ENCODE measurements at regions not wholly inside any gene's neighbourhood (a gene's known extent, or its start where the extent isn't known, plus 50 kb on each side); places are given as distances from the start of the nearest gene placed in this dataset.

DNA sequence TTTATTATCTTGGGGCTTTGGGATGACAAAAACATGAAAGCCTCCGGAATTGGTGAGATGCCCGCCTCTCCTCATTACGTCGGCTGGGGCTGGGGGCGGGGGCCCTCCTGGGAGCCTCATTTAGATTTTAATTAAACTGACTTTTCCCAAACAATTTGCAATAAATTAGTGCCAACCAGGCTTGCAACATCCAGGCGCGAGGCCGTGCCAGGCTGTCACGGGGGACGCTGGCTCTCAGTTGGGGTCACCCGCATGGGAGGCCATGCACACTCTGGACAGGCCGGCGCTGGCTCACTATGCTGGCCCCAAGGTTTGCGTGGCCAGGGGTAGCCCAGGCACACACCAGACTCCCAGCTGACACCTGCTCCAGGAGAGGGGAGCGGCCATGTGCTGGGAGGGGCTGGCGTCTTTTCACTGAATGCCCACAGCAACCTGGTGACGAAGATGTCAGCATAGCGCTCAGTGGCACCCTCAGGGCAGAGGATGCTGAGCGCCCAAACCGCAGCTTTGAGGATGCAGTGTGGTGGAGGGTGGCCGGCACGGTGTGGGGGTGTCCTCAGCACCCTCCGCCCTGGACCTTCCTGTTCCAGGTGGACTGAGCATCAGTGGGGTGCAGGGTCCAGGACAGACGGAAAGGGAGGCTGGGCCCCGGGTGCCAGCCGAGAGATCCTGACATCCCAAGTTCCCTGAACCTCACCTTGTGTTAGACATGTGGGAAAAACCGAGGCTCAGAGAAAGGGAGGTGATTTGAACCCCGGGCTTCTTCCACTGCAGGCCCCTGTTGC, 190.8 kb upstream of the C14orf180 start:
- TF ChIP-seq, protein P1, sequence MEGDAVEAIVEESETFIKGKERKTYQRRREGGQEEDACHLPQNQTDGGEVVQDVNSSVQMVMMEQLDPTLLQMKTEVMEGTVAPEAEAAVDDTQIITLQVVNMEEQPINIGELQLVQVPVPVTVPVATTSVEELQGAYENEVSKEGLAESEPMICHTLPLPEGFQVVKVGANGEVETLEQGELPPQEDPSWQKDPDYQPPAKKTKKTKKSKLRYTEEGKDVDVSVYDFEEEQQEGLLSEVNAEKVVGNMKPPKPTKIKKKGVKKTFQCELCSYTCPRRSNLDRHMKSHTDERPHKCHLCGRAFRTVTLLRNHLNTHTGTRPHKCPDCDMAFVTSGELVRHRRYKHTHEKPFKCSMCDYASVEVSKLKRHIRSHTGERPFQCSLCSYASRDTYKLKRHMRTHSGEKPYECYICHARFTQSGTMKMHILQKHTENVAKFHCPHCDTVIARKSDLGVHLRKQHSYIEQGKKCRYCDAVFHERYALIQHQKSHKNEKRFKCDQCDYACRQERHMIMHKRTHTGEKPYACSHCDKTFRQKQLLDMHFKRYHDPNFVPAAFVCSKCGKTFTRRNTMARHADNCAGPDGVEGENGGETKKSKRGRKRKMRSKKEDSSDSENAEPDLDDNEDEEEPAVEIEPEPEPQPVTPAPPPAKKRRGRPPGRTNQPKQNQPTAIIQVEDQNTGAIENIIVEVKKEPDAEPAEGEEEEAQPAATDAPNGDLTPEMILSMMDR (IDR thresholded peaks at IDR 0.05) = no peak

GRCh38 chr14:104389326-104390220, 190.0 kb upstream of the C14orf180 start:
- TF ChIP-seq, protein P1 (IDR thresholded peaks at IDR 0.05) = no peak

GRCh38 chr14:104390221-104390931, 189.2 kb upstream of the C14orf180 start:
- TF ChIP-seq, protein P1 (IDR thresholded peaks at IDR 0.05) = no peak

- TF ChIP-seq, protein P1 (IDR thresholded peaks at IDR 0.05) = no peak
Observed at GRCh38 chr14:104390941-104391901, 188.3 kb upstream of the C14orf180 start.

- TF ChIP-seq, protein P1 (IDR thresholded peaks at IDR 0.05) = no peak
Observed at GRCh38 chr14:104392001-104392395, 187.6 kb upstream of the C14orf180 start.

- TF ChIP-seq, protein P1 (IDR thresholded peaks at IDR 0.05) = no peak
Observed at GRCh38 chr14:104392396-104393198, 187.0 kb upstream of the C14orf180 start.

All from LNCAP (cell line).